Ovary (tissue), 3 donors: ENCODE measurements at regions not wholly inside any gene's neighbourhood (a gene's known extent, or its start where the extent isn't known, plus 50 kb on each side); places are given as distances from the start of the nearest gene placed in this dataset.

Experiments
- EP300 ChIP-seq: sonication (generic); formaldehyde crosslinking; IDR thresholded peaks from one replicate; pipeline ENCODE4 v1.6.1; 2017; ENCODE audit warnings: antibody characterized with exemption
- POLR2A ChIP-seq: fragments of 450-650 bp; IDR thresholded peaks from one replicate; pipeline ENCODE4 v1.6.1; 2017; ENCODE audit warnings: antibody characterized with exemption, mild to moderate bottlenecking, moderate library complexity
- TF ChIP-seq, protein P1 (sequence below), 3 donors: fragments of 450-650 bp in 2 of 3; fragments of 200-600 bp in 1 of 3; IDR thresholded peaks; one replicate each; pipeline versions ENCODE4 v1.5.1 to v1.8.0; 2016 to 2022; ENCODE audit warnings: antibody characterized with exemption in 3 of 3, mild to moderate bottlenecking in 1 of 3
- donor health status: DM: no; HTN: no; CAD: no.

DNA sequence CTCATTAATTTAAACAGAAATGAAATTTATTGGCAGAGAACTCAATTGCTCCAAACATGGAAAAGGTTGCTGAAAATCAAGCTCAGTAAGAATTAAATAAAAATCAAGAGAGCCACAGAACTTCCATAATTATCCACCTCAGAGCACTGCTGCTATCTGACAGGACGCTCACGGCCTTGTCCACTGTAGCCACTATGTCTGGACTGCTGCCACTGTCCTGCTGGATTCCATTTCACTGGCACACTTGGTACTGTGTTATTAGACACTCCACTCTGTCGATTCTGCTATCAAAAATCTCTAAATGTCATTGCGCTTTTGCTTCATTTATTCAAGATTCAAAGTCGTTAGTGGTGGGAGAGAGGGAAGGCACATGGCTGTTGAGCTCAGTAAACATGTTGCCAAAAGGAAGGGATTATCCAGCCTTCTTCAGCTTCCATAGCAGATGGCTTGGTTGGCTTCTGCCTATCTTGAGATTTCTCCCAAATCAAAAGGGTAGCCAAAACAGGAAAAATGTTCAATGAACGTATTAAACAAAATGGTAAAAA is 815.0 kb downstream of the CDH18 start:
- TF ChIP-seq POLR2A (no peak), EP300 (no peak)
- TF ChIP-seq, protein P1, sequence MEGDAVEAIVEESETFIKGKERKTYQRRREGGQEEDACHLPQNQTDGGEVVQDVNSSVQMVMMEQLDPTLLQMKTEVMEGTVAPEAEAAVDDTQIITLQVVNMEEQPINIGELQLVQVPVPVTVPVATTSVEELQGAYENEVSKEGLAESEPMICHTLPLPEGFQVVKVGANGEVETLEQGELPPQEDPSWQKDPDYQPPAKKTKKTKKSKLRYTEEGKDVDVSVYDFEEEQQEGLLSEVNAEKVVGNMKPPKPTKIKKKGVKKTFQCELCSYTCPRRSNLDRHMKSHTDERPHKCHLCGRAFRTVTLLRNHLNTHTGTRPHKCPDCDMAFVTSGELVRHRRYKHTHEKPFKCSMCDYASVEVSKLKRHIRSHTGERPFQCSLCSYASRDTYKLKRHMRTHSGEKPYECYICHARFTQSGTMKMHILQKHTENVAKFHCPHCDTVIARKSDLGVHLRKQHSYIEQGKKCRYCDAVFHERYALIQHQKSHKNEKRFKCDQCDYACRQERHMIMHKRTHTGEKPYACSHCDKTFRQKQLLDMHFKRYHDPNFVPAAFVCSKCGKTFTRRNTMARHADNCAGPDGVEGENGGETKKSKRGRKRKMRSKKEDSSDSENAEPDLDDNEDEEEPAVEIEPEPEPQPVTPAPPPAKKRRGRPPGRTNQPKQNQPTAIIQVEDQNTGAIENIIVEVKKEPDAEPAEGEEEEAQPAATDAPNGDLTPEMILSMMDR (IDR thresholded peaks at IDR 0.05) = no peak
